LNCAP (cell line): ENCODE measurements at regions not wholly inside any gene's neighbourhood (a gene's known extent, or its start where the extent isn't known, plus 50 kb on each side); places are given as distances from the start of the nearest gene placed in this dataset.

Source experiments
- TF ChIP-seq, protein P1 (sequence below): fragments of 450-650 bp; IDR thresholded peaks from 2 replicates; pipeline ENCODE4 v1.5.1; 2017; ENCODE audit warnings: mild to moderate bottlenecking

DNA sequence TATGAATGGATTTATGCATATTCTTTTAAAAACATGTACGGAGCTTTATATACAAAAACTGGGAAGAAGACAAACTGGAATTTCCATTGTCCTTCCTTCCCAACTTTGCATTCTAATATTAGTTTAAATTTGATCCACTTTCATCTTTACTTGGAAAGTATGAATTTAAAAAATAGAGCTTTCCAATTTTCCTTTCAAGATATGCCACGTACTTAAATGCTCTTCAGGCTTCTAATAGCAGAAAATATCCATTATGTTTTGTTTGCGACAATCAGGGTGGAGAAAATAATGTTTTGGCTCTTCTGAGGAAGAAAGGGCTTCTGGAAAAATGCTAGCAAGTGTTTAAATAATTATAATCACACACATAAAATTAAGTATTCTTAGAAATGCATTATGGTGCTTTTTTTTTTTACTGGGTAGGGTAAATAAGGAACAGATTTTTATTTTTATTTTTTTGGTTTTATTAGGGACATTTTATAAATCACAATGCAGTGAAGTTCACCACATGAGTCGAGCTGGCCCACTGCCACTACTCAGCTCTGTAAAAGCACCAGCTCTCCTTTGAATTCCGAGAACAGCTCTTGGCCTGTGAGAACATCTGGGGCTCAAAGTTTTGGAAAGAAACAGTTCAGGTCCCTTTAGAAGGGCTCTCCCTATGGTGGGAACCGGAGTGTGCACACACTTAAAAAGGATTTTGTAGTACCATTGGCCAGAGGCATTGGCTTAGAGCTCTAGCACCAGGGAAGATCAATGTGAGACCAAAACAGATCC is 287.4 kb upstream of the LYPLAL1 start:
- TF ChIP-seq, protein P1, sequence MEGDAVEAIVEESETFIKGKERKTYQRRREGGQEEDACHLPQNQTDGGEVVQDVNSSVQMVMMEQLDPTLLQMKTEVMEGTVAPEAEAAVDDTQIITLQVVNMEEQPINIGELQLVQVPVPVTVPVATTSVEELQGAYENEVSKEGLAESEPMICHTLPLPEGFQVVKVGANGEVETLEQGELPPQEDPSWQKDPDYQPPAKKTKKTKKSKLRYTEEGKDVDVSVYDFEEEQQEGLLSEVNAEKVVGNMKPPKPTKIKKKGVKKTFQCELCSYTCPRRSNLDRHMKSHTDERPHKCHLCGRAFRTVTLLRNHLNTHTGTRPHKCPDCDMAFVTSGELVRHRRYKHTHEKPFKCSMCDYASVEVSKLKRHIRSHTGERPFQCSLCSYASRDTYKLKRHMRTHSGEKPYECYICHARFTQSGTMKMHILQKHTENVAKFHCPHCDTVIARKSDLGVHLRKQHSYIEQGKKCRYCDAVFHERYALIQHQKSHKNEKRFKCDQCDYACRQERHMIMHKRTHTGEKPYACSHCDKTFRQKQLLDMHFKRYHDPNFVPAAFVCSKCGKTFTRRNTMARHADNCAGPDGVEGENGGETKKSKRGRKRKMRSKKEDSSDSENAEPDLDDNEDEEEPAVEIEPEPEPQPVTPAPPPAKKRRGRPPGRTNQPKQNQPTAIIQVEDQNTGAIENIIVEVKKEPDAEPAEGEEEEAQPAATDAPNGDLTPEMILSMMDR: no peak

DNA sequence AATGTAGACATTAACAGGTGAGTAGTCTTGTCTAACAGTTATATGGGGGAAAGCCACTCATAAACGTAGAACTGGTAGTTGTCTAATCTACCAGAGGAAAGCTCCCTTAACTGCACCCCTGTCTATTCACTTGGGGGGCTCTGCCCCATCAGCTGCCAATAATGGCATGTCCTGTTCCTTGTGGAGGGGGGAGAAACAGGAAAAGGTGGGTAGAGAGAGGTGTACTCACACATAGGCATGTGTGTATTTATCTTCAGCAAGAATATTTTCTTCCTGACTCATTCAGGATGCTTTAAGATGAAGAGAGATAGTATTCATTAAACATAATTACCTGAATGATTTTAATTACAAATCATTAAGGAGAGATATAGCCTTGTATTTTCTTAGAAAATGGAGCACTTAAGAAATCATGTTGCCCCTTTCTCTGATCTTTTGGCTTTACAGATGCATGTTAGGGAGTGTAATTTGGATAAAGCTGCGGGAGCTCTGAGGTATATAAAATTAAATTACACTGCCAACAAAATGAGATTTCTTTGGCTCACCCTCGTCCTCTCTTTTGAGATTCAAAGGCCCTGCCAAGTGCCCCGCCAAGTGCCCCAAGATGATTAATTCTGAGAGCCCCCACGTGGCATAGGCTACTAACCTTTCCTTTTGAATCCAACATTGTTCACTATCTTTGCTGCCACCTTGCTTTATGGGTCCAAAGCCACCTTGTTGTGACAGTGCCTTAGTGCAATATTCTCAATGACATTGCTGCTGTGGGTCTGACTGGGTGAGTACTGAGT is 286.3 kb upstream of the LYPLAL1 start:
- TF ChIP-seq, protein P1: no peak

DNA sequence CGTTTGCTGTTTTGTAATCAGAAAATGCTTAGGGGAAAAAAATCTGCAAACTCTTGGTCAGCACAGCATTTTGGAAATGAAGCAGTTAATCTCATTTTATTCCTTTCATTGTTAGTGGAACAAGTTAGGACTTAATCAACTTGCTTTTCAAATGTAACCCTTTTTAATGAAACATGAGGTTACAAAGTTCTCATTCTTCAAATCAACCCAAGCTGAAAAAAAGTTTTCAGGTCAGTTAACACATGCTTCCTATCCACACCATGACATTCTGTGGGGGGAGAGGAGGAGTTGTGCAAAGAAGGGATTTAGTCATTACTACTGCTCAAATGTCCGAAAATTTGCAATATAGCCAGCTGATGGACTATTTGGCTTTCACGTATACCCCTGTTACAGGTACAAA is 283.2 kb upstream of the LYPLAL1 start:
- TF ChIP-seq, protein P1: no peak

DNA sequence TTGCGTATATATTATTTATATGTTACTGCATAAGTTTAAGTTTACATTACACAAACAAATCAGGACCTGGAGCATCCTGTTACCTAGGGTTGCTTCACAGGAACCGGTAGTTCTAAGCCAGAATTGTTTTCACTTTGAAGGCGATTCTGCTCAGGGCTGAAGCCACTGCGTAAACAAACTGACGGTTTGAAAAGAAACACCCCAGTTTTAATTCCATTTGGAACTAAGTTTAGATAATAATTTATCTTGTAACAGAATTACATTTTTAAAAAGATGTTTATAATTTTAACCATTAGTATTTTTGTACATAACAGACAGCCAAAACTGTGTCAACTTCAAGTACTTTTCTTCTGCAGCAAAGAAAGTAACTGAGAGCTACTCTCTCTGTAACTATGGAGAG is 282.1 kb upstream of the LYPLAL1 start:
- TF ChIP-seq, protein P1: no peak

DNA sequence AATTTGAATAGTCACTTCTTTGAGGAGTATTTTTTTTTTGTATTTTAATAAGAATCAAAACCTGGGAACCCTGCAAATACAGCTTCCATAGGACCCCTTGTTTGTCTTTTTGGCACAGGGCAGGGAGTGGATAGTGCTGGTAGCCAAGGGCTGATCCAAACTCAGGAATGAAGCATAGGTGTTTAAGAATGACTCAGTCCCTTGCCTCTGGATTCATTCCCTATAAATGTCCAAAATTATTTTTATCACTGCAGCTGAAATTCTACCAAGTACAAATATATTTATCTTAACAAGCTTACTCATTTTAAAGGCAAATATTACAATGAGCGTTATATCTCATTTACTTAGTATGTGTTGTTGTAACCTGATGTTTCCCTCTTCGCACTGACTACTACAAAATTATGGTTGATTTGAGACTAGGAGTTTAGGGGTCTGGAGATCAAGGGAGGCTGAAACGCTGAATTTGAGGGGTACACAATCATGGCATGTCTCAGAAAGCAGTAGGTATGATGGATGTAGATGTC is 278.6 kb upstream of the LYPLAL1 start:
- TF ChIP-seq, protein P1: no peak

DNA sequence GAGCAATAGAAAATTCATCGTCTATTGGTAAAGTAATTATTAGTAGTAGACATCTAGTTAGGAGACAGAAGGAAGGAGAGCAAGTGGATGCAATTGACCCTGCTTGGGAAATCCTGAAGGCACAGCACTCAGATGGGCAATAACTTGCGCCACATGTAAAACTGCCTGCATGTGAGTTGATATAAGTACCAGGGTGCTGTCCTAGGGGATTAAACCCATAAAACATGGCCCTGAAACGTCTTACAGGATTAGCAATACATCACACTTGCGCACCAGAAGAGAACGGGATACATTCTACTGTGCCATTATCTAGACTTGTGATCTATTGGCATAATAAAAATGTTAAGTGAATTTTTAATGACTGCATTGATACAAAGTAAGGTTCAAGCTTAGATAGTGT is 277.5 kb upstream of the LYPLAL1 start:
- TF ChIP-seq, protein P1: no peak

DNA sequence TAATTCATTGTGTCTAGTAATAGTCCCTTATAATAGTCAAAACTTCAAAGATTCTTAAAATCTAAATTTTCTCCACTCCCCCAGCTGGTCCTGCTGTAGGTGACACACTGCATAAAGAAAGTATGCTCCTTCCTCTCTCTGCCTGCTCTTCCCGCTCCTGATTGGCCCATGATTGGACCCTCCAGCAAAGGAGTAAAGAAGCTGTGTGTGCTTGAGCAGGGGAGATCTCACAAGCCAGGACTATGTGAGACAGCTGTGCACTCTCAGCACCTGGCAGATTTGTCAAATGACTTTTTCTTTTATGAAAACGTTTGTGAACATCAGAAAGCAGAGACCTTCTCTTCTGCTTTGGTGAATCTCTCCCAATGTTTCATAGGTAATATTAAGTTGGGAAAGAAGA is 274.8 kb upstream of the LYPLAL1 start:
- TF ChIP-seq, protein P1: no peak
